HS-5 (cell line): ENCODE measurements at regions not wholly inside any gene's neighbourhood (a gene's known extent, or its start where the extent isn't known, plus 50 kb on each side); places are given as distances from the start of the nearest gene placed in this dataset.
A peak's percentile ranks its signal among the peaks of the same experiment; 100 is the strongest.

Source experiments
- DNase-seq: peaks from one replicate; pipeline ENCODE4 v3.0.0-alpha.2; 2012; ENCODE audit warnings: low read depth

DNA sequence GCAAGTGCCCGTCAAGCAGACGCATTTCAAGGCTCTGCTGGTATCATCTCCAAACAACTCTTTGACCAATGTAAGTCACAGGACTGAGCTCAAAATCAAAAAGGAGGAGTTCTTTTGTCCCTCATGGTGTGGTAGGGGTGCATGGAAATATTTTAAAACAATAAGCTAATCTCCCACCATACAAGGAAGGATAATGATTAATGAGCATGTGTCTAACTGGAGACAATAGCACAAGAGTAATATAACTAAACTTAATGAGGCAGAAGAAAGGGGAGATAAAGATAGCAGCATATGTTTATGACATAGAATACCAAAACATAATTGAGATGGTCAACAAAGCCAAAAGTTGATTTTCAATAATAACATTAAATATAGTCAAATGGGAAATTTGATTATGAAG lies 668.0 kb upstream of the ZP4 start:
- no peak for DNase-seq

GRCh38 chr1:238558156-238558555 lies 667.4 kb upstream of the ZP4 start:
- DNase-seq, result peak; percentile 80

DNA sequence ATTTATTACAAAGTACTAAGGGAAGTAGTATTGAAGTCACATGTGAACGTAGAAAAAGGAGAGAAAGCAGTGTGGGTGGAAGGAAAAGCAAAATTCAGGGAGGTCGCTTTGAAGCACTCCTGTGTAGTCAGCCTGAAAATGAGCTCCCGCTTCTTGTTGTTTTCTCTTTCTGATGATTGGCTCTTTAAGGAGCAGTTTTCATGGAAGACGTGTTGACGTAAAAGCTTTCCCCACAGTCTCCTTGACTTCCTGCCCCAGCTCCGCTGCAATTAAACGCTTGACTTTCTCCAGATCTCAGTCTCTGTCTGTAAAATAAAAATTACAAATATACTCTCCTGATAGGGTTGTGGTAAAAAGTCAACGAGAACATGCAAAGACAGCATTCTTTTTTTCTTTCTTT lies 661.5 kb upstream of the ZP4 start:
- no peak for DNase-seq

GRCh38 chr1:238549137-238549536 lies 658.4 kb upstream of the ZP4 start:
- no peak for DNase-seq

DNA sequence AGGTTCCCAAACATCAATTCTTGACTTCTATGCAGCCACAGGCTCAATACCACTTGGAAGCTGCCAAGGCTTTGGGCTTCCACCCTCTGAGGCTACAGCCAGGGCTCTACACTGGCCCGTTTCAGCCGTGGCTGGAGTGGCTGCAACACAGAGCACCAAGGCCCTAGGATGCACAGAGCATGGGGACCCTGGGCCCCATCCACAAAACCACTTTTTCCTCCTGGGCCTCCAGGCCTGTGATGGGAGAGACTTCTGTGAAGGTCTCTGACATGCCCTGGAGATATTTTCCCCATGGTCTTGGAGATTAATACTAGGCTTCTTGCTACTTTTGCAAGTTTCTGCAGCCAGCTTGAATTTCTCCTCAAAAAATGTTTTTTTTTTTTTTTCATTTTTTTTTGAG lies 655.4 kb upstream of the ZP4 start:
- DNase-seq, result no peak

GRCh38 chr1:238537641-238538040 lies 646.9 kb upstream of the ZP4 start:
- no peak for DNase-seq

GRCh38 chr1:238530209-238530851 lies 639.6 kb upstream of the ZP4 start:
- DNase-seq, result no peak

DNA sequence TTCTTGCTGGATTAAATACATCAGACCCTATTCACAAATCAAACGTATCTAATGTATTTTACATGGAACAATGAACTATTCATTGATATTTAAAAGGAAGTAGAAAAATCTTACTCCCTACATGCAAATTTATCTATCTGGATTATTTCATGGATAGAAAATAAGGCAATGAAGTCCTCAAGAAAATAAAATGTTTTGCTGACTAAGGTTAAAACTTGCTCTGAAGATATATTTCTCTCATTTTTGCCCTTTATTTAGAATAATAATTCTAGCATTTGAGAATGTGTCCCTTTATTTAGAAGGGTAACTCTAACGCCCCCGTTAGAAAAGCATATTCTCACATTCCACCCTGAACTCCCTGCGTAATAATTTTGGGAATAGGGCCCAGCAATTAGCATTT lies 627.0 kb upstream of the ZP4 start:
- DNase-seq, result no peak

GRCh38 chr1:238501290-238501689 lies 610.6 kb upstream of the ZP4 start:
- no peak for DNase-seq

- no peak for DNase-seq
Measured at GRCh38 chr1:238499021-238499420, 608.3 kb upstream of the ZP4 start.

DNA sequence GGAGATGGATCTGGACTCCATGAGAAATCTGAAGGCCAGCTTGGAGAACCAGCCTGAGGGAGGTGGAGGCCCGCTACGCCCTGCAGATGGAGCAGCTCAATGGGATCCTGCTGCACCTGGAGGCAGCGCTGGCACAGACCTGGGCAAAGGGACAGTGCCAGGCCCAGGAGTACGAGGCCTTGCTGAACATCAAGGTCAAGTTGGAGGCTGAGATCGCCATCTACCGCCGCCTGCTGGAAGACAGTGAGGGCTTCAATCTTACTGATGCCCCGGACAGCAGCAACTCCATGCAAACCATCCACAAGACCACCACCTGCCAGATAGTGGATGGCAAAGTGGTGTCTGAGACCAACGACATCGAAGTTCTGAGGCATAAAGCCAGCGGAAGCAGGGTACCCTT lies 601.5 kb upstream of the ZP4 start:
- no peak for DNase-seq

GRCh38 chr1:238491265-238491664 lies 600.5 kb upstream of the ZP4 start:
- DNase-seq, result no peak

GRCh38 chr1:238489006-238489405 lies 598.3 kb upstream of the ZP4 start:
- DNase-seq, result no peak

- DNase-seq, result no peak
Measured at GRCh38 chr1:238488401-238488800, 597.7 kb upstream of the ZP4 start.

GRCh38 chr1:238487931-238488330 lies 597.2 kb upstream of the ZP4 start:
- peak; percentile 68 for DNase-seq

- DNase-seq, result no peak
Measured at GRCh38 chr1:238485912-238486209, 595.1 kb upstream of the ZP4 start.

- no peak for DNase-seq
Measured at GRCh38 chr1:238485057-238485911, 594.6 kb upstream of the ZP4 start.

- DNase-seq, result no peak
Measured at GRCh38 chr1:238484121-238484520, 593.4 kb upstream of the ZP4 start.

GRCh38 chr1:238476841-238477240 lies 586.1 kb upstream of the ZP4 start:
- no peak for DNase-seq

GRCh38 chr1:238475712-238476111 lies 585.0 kb upstream of the ZP4 start:
- DNase-seq, result no peak

DNA sequence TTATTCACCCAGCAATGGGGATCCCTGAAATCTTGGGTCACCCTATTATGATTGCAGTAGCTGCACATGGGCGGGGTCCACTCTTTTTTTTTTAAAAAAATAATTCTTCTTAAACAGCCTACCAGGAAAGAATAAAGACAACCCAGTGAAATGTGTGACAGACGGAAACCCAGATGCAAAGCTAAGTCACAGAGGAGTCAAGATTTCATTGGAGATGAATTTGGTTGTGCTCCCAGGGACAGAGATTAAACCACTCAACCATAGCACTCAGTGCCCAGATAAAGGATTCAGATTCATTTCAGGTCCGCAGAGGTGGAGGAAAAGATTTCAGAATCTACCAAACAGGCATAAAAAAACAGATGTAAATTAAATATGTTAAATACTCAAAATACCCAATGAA lies 583.5 kb upstream of the ZP4 start:
- DNase-seq, result no peak

- no peak for DNase-seq
Measured at GRCh38 chr1:238469146-238469631, 578.5 kb upstream of the ZP4 start.

DNA sequence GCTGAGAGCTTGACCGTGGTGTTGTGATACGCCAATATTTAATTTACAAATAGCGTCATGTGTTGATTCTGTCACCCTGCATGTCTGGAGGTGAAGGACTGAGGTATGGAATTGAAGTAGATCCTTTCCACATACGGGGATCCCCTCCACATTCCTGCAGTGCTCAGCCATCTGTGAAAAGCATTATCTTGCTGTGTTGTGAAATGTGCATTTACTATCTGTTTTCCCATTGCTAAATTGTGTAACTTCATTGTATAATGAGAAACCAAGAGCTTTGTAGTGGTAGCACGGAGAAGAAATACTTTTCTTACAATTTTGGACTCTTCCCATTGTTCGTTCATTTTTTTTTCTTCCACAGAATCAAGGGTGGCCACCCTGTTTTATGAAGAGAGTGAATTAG lies 577.3 kb upstream of the ZP4 start:
- DNase-seq, result no peak

- no peak for DNase-seq
Measured at GRCh38 chr1:238466459-238466858, 575.7 kb upstream of the ZP4 start.
